ENCODE measurements at regions not wholly inside any gene's neighbourhood (a gene's known extent, or its start where the extent isn't known, plus 50 kb on each side); places are given as distances from the start of the nearest gene placed in this dataset.

GRCh38 chr13:31878955-31879354, 139.6 kb downstream of the RXFP2 start:
- TF ChIP-seq CTCF (IDR thresholded peaks at IDR 0.05) (no peak), POLR2A (IDR thresholded peaks at IDR 0.05) (no peak)

Measured in lower leg skin (tissue), 3 donors.